Suppressor macrophage treated with lipopolysaccharide for 4 hours (primary cell): ENCODE measurements at regions not wholly inside any gene's neighbourhood (a gene's known extent, or its start where the extent isn't known, plus 50 kb on each side); places are given as distances from the start of the nearest gene placed in this dataset.
"Not testable (repeated sequence)": the region's sequence is repeated elsewhere in the genome, so short reads cannot be mapped to it uniquely, and the experiment has no call there.

Experiments
- DNase-seq: peaks from one replicate; pipeline ENCODE4 v3.0.0-alpha.2; 2020

DNA sequence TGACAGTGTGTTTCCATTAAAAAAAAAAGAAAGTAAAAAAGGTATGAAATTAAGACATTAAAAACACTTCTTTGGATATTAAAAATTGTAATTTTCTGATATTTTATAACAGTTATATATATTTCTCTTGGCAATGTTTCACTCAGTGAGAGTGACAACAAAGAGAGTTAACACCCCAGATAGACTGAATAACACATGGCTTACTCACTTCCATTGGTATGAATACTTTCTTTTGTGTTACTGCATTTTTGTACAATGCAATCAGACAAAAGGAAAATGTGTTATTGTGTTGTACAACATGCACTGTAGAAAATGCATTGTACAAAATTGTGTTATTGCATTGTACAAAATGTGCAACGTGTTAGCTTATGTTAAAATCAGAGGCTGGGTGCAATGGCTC lies 676.6 kb upstream of the AMELY start:
- not testable (repeated sequence) for DNase-seq

DNA sequence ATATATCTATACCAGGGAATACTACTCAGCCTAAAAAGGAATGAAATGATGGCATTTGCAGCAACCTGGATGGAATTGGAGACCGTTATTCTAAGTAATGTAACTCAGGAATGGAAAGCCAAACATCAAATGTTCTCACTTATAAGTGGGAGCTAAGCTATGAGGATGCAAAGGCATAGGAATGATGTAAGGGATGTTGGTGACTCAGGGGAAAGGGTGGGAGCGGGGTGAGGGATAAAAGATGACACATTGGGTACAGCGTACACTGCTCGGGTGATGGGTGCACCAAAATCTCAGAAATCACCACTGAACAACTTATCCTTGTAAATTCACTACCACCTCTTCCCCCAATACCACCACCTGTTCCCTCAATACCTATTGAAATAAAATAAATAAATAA lies 651.0 kb upstream of the AMELY start:
- no peak for DNase-seq

- no peak for DNase-seq
Observed at GRCh38 chrY:7557675-7558074, 646.1 kb upstream of the AMELY start.

DNA sequence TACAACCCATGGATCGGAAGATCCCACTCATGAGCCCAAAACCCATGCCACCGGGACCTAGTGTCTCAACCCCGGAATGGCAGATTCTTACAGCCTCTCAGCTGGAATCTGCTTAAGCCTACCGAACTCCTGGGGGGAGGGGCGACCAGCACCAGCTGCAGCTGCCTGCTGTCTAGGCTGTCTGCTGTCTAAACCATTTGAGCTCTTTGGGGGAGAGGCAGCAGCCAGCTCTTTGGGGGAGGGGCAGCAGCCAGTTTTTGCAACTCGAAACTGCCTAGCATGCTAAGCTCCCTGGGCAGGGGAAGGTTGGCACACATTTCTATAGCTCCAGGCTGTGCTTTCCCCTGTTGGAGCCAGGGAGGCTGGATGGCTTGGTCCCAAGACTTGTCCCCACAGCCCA lies 643.5 kb upstream of the AMELY start:
- DNase-seq, result no peak

- DNase-seq, result no peak
Observed at GRCh38 chrY:7545060-7545459, 633.5 kb upstream of the AMELY start.

DNA sequence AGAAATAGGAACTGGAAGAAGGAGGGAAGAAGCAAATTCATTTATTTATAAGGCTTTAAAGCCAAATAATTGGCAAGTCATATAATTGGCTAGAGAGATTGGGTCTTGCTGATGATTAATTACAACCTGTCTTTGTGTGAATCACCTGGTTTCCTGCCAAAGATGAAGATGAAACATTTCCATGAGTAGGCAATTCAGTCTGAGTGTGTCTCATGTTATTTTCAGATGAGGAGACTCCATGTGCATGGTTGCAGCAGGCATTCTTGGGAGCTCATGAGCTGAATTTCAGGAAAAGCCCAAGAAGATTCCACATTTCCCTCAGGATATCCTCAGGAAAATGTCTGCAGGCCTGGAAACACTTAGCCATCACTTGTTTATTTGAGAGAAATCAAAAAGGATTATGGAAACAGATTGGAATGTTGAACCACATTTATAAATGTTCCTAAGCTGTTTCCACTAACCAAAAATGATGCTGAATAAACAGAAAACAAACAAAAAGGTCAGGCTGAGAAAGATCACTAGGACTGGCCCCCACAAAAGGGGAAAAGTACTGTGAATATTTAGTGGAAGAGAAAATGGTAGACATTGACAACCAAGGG lies 632.7 kb upstream of the AMELY start:
- no peak for DNase-seq

- no peak for DNase-seq
Observed at GRCh38 chrY:7543506-7543905, 632.0 kb upstream of the AMELY start.

GRCh38 chrY:7542256-7542858 lies 630.8 kb upstream of the AMELY start:
- DNase-seq, result no peak

GRCh38 chrY:7529396-7529795 lies 617.8 kb upstream of the AMELY start:
- peak; percentile 1 for DNase-seq

DNA sequence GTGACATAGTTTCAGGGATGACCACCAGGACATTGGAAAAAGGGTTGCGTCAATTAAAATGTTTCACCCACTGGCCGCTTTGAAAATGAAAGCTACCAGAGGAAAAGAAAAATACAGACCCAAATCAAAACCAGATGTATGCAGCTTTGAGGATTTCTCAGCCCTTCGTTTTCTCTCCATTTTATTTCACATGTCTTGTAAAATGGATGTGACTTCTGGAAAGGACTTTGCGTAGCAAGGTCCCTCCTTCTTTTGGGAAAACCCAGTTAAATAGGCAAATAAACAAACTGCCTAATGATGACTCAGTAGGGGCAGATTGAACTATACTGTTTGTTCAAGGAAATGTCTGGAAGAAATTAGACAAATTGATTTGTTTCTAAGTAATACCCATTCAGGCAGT lies 616.0 kb upstream of the AMELY start:
- not testable (repeated sequence) for DNase-seq

- DNase-seq, result no peak
Observed at GRCh38 chrY:7518387-7518786, 606.8 kb upstream of the AMELY start.

GRCh38 chrY:7516268-7516667 lies 604.7 kb upstream of the AMELY start:
- DNase-seq, result no peak

GRCh38 chrY:7515812-7516211 lies 604.3 kb upstream of the AMELY start:
- DNase-seq, result peak; percentile 0

- no peak for DNase-seq
Observed at GRCh38 chrY:7502896-7503295, 591.3 kb upstream of the AMELY start.

GRCh38 chrY:7501236-7501635 lies 589.7 kb upstream of the AMELY start:
- DNase-seq, result no peak

- no peak for DNase-seq
Observed at GRCh38 chrY:7496001-7496400, 584.4 kb upstream of the AMELY start.

GRCh38 chrY:7484455-7485285 lies 573.1 kb upstream of the AMELY start:
- not testable (repeated sequence) for DNase-seq

DNA sequence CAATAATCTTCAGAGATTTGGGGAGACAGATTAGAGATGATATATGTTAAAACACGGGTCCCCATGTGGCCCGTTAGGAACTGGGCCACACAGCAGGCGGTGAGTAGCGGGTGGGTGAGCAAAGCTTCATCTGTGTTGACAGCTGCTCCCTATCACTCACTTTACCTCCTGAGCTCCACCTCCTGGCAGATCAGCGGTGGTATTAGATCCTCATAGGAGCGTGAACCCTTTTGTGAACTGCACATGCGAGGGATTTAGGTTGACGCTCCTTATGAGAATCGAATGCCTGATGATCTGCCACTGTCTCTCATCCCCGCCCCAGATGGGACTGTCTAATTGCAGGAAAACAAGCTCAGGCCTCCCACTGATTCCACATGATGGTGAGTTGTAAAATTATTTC lies 560.4 kb upstream of the AMELY start:
- no peak for DNase-seq

GRCh38 chrY:7470037-7470436 lies 558.5 kb upstream of the AMELY start:
- DNase-seq, result no peak

DNA sequence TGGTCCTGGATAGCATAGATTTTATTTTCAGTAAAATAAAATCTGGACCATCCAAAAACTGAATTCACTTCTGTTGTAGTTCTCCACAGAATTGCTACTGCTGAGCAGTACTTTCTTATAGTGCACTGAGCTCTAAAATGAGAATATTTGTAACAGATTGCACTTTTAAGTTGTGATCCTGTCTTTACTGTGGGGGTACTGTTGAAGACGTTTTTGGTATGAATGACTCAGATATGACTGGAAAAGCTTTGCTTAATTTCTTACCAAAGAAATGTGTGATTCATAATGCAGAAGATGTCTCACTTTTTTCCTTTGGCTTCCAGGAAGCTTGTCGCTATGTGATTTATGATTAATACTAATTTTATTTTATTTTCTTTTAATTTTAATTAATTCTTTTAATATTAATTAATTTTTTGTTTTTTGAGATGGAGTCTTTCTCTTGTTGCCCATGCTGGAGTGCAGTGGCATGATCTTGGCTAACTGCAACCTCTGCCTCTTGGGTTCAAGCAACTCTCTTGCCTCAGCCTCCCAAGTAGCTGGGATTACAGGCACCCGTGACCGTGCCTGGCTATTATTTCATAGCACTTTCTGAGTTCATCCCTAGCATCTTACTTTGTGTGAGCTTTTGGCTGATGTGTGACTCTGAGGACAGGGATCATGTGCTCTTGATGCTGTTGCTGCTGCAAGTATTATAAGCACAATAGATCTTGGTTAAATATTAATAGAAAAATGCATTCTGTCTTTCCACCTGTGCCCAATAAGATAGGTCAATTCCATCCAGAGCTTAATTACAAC lies 557.6 kb upstream of the AMELY start:
- DNase-seq, result peak; percentile 7

DNA sequence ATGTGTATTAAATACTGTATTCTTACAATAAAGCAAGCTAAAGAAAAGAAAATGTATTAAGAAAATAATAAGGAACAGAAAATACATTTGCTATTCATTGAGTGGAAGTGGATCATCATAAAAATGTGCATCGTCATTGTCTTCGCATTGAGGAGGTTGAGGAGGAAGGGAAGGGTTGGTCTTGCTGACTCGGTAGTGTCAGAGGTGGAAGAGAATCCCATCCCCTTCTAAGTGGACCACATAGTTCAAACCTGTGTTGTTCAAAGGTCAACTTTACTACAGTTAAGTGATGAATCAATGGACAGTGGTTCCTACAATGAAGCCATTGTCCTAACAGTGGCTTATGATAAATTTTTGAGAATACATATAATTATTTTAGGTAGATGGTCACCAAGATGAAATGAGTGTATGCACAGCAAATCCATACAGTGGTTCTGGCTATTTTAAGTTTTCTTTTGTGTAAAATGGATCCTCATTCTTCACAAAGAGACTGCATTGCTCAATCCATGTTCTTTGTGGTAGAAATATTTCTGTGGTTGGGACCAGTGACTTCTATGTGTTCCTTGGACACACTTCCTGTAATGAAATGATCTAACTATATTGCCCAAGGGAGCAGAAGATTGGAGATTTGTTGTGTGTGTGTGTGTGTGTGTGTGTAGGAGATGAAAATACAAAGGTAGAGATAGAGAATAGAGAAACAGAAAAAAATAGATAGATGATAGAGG lies 556.4 kb upstream of the AMELY start:
- DNase-seq, result peak; percentile 27

DNA sequence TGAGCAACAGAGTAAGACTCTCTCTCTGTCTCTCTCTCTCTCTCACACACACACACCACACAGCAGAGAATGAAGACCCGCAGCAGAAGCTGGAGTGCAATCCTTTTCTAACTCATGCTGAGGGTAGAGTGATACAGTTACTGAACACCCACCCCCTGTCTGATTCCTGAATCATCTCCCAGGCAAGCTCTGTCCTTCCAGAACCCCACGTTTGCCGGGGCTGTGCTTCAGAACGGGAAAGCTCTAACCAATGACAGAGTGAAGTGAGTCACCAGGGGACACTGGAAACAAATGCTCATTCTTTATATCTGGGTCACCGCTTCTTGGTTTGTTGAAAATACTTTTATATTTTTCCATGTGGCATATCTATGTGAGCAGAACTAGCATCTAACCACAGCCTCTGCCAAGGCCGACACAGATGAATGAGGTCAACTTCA lies 553.7 kb upstream of the AMELY start:
- DNase-seq, result no peak

DNA sequence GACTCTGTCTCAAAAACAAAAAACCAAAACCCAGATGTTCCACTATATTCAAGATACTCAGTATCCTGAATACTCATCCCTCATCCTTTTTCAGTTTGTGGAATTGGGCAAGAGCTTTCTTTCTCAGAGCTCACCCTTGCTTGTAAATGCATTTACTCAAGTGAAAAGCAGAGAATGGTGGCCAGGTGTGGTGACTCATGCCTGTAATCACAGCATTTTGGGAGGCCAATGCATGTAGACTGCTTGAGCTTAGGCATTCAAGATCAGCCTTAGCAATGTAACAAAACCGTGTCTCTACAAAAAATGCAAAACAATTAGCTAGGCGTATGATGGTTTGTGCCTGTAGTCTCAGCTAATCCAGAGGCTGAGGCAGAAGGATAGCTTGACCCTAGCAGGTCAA lies 553.2 kb upstream of the AMELY start:
- DNase-seq, result no peak
